ENCODE measurements at regions not wholly inside any gene's neighbourhood (a gene's known extent, or its start where the extent isn't known, plus 50 kb on each side); places are given as distances from the start of the nearest gene placed in this dataset.

- no peak for DNase-seq
Measured at GRCh38 chr3:127049393-127049792, 66.5 kb downstream of the PLXNA1 start.

DNA sequence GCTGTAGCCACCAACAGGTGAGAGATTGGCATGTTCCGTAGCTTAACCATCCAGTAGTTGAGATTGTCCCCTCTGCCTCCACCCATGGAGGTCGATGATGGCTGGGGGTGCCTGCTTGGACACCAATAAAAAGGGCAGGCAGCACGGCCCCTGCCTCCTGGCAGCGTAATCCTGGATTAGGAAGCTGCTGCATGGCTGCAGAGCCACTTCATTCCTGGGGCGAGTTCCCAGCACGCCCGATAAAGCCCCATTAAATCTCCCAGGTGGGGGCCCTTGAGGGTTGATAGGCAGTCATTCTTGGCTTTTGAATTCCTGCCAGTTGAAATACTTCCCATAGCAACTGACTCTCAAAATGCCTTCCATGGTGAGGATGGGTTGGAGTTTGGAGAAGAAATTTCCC, 67.8 kb downstream of the PLXNA1 start:
- DNase-seq = no peak

- DNase-seq = no peak
Measured at GRCh38 chr3:127052121-127052561, 69.2 kb downstream of the PLXNA1 start.

DNA sequence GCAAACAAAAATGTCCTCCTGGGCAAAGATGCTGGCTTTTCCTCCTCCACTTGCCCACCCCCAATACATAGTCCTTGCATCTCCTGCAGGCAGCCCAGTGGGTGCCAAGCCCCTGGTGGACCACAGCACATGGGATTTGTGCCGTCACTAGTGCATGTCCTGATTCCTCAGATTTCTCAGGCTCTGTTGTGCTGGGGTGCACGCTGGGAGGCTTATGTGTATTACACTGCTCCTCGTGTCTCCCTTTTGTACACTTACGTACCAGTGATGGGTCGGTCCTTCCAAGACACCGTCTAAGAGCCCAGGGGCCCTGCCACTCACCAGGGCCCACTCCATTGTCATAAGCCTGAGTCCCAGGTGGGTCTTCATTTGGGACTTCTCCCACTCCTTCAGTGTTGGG, 70.1 kb downstream of the PLXNA1 start:
- DNase-seq = no peak

- no peak for DNase-seq
Measured at GRCh38 chr3:127053450-127053849, 70.5 kb downstream of the PLXNA1 start.

DNA sequence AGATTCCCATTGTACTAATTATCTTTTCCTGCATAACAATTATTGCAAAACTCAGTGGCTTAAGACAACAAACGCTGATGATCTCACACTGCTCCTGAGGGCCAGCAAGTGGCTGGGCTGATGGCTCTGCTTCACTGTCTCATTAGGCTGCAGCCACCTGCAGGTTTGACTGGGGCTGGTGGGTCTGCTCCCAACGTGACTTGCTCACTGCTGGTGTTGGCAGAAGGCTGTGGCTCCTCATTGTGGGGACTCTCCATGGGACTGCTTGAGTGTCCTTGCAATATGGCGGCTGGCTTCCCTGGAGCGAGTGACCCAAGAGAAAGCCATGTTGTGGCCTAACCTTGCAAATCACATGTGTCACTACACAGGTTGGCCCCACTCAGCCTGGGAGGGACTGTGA, 71.1 kb downstream of the PLXNA1 start:
- DNase-seq = no peak

DNA sequence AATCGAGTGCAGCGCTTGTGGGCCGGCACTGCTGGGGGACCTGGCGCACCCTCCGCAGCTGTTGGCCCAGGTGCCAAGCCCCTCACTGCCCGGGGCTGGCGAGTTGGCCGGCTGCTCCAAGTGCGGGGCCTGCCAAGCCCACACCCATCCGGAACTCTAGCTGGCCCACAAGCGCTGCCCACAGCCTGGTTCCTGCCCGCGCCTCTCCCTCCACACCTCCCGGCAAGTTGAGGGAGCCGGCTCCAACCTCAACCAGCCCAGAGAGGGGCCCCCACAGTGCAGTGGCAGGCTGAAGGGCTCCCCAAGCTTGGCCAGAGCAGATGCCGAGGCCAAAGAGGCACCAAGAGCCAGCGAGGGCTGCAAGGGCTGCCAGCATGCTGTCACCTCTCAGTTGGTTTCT, 73.4 kb downstream of the PLXNA1 start:
- DNase-seq = no peak

DNA sequence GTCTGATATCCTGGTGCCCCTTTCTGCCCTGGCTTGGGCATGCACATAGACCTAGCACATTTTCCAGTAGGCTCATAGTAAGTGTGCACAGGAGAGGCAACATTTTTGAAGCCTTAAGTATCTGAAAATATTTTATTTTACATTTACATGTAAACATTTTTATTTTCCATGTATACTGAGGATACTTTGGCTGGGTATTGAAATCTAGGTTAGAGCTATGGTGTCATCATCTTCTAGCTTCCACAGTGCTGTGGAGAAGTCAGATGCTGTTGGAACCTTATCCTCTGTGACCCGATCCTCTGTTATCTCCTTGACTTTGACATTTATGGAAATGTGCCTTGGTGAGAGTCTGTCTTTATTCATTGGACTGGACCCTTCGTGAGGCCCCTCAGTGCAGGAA, 74.1 kb downstream of the PLXNA1 start:
- no peak for DNase-seq

GRCh38 chr3:127059072-127059471, 76.2 kb downstream of the PLXNA1 start:
- no peak for DNase-seq

- DNase-seq = no peak
Measured at GRCh38 chr3:127061641-127062040, 78.7 kb downstream of the PLXNA1 start.

GRCh38 chr3:127062926-127063325, 80.0 kb downstream of the PLXNA1 start:
- no peak for DNase-seq

GRCh38 chr3:127063916-127064315, 81.0 kb downstream of the PLXNA1 start:
- no peak for DNase-seq

- no peak for DNase-seq
Measured at GRCh38 chr3:127064391-127065137, 81.6 kb downstream of the PLXNA1 start.

DNA sequence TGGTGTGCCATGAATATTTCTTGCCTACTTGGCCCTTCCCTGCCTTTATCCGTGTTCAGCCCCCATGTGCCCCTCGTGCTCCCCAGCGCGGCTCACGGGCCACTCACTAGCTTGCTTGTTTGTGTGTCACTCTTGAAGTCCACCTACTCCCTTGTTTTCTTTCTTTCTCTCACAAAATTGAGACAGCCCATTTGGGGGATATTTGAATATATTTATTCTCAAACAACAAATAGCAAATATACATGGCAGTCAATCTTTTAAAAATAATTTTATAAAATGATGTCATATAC, 82.2 kb downstream of the PLXNA1 start:
- DNase-seq = no peak

DNA sequence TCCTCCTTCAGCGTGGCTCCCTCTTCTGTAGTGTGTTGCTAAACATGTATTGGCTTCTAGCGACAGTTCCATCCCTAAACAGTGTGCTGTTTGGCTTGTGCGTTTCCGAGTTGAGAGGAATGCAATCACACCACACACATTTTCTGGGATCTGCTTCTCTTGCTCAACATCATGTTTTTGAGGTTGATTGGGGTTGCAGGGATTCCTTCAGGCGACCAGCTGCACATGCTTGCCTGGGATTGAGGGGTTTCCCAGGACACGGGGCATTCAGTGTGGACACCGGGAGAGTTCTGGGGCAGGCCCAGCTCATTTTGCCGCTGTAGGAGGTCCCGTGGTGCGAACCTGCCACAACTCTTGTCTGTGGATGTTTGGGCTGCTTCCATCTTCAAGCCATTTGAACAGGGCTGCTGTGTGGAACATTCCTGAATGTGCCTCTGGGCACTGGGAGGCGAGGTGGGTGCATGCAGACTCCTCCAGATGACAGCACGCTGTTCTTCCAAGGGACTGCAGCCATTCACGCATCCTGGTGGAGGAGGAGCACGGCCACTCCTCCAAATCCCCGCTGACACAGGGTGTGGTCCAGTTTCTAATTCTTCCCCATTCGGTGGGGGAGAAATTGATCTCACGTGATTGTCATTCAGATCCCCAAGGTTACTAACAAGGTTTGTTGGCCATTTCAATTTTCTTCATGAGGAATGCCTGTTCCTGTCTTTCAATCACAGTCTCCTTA, 82.8 kb downstream of the PLXNA1 start:
- DNase-seq = no peak

DNA sequence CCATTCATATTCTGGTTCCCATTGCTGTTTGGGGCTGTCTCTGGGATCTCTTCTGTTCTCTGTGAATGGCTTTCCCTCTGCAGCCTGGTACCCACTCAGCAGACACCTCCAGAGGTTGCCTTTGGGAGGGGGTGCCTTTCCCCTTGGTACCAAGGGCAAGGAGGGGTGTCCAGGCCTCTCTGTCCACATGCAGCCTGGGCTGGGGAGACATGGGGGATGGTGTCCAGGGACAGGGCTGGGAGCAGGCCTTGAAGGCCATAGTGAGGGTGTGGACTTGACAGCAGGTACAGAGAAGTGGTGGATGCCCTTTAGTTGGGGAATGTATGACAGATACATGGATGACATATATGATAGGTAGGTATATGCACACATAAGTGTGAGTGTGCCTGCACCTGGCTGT, 83.7 kb downstream of the PLXNA1 start:
- no peak for DNase-seq

- DNase-seq = no peak
Measured at GRCh38 chr3:127067116-127067910, 84.4 kb downstream of the PLXNA1 start.

DNA sequence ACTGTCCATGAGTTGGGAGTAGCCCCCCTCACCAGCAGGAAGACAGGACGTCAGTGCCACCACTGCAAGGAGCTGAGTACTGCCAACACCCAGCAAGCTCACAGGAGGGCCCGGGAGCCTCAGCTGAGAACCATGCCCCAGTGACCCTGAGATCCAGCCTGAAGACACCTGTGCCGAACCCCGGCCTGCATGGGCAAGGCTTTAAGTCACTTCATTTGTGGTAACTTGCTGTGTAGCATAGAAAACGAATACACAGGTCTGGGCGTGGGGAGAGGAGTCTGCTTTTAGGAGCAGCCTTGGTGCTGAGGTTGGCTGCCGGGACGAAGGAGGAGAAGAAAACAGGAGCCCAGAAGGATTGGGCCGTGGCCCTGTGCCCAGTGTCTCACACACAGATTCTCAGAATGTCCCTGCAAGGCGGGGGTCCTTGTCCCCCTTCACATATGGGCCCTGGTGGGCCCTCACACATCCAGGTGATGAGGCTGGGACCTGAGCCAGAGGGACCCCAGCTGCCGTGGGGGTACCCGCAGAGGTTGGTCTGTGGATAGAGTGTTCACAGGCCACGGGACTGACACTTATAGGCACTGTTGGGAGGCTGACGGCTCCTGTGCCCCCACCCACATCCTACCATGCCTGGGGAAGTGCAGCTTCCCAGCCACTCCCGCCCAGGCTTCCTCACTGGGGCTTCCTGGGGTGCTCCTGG, 85.3 kb downstream of the PLXNA1 start:
- no peak for DNase-seq

- no peak for DNase-seq
Measured at GRCh38 chr3:127068871-127069270, 86.0 kb downstream of the PLXNA1 start.

GRCh38 chr3:127069814-127070440, 87.0 kb downstream of the PLXNA1 start:
- DNase-seq = no peak

DNA sequence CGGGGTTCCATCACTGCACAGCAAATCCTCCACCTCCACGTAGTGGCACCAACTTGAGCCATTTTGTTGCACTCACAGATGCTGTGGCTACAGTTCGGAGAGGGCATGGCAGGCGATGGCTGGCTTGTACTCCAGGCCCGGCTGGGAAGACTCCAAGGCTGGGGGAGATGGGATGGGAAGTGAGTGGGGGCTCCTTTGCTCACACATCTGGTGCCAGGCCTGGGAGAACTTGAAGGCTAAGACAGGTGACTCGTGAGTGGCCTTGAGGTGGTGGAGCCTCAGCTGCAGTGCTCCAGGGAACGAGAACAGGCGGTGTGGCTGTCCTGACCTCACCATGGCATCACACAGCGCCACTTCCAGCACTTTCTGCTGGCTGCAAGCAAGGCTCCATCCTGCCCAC, 87.9 kb downstream of the PLXNA1 start:
- no peak for DNase-seq

DNA sequence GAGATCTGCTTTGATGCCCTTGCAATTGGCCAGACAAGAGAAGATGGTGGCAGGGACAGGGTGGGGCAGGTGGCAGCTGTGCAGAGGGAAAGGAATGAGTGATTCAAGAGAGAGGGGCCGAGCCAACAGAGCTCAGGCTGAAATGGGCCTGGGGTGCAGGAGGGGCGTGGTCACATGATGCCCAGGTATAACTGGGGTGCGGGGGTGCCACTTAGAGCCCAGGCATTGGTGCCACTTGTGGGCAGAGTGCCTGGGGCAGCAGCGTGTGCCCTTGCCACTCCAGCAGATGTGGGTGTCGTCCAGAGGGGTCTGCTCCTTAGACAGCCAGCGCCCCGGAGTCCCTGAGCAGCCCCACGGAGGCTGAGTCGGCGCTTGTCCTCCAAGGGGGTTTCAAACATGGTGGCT, 88.7 kb downstream of the PLXNA1 start:
- no peak for DNase-seq

DNA sequence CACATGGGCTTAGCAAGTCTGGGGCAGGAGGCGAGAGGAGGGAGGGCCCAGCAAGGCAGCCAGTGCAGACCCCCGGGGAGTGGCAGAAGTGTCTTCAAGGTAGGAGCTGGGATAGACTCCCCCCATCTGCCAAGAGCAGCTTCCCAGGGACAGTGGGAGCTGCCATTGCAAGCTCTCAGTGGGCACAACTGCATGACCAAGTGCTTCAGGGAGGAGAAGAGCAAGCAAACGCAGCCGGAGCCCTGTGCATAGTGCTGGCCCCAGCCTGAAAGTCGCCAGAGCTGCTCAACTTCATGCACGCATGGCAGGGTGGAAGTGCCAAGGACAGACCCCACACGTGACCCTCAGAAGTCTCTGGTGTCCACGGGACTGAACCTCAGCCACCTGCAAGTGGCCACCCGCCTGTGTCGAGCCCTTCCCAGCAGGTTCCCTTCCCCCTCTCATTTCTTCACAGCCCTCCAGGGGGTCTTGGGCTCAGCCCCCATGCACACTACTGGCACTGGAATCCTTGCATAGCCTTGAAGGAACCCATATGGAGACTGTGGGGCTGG, 89.4 kb downstream of the PLXNA1 start:
- DNase-seq = no peak

All from Kasumi-1 (cell line).